ENCODE measurements at regions not wholly inside any gene's neighbourhood (a gene's known extent, or its start where the extent isn't known, plus 50 kb on each side); places are given as distances from the start of the nearest gene placed in this dataset.

- no peak overlapping the region for H3K27ac ChIP-seq (ENCODE audit: low read depth in 2 of 2, low read length in 2 of 2)
- H3K9ac ChIP-seq (ENCODE audit: low read depth in 1 of 2, low read length in 2 of 2) = no peak overlapping the region
Measured at GRCh38 chr1:98256700-98257099, 335.9 kb upstream of the DPYD start.

GRCh38 chr1:98253145-98253544 is 332.3 kb upstream of the DPYD start:
- Histone ChIP-seq H3K4me1 (ENCODE audit: control insufficient read depth in 2 of 2, insufficient read depth in 2 of 2, low read length in 2 of 2) (no peaks in the 10 kb centered on the region), H3K4me3 (ENCODE audit: low read length in 2 of 2) (no peak overlapping the region)

More at GRCh38 chr1:98256700-98257099, 335.9 kb upstream of the DPYD start:
- Histone ChIP-seq H3K9me3 (ENCODE audit: control insufficient read depth in 2 of 2, low read length in 2 of 2) (no peaks in the 10 kb centered on the region), H3K4me1 (ENCODE audit: control insufficient read depth in 2 of 2, insufficient read depth in 2 of 2, low read length in 2 of 2) (no peaks in the 10 kb centered on the region), H3K4me3 (ENCODE audit: low read length in 2 of 2) (no peak overlapping the region), H3K27me3 (ENCODE audit: control insufficient read depth in 2 of 2, insufficient read depth in 2 of 2, low read length in 2 of 2) (no peaks in the 10 kb centered on the region), H3K36me3 (ENCODE audit: control insufficient read depth in 2 of 2, insufficient read depth in 2 of 2, low read length in 2 of 2) (no peaks in the 10 kb centered on the region)

GRCh38 chr1:98251497-98251896 is 330.7 kb upstream of the DPYD start:
- no peaks in the 10 kb centered on the region for H3K27me3 ChIP-seq (ENCODE audit: control insufficient read depth in 2 of 2, insufficient read depth in 2 of 2, low read length in 2 of 2)
- no peak overlapping the region for H3K4me3 ChIP-seq (ENCODE audit: low read length in 2 of 2)
- H3K36me3 ChIP-seq (ENCODE audit: control insufficient read depth in 2 of 2, insufficient read depth in 2 of 2, low read length in 2 of 2) = no peaks in the 10 kb centered on the region
- no peaks in the 10 kb centered on the region for H3K4me1 ChIP-seq (ENCODE audit: control insufficient read depth in 2 of 2, insufficient read depth in 2 of 2, low read length in 2 of 2)
- no peak overlapping the region for H3K9ac ChIP-seq (ENCODE audit: low read depth in 1 of 2, low read length in 2 of 2)
- H3K9me3 ChIP-seq (ENCODE audit: control insufficient read depth in 2 of 2, low read length in 2 of 2) = no peaks in the 10 kb centered on the region
- H3K27ac ChIP-seq (ENCODE audit: low read depth in 2 of 2, low read length in 2 of 2) = no peak overlapping the region

More at GRCh38 chr1:98253145-98253544, 332.3 kb upstream of the DPYD start:
- Histone ChIP-seq H3K9ac (ENCODE audit: low read depth in 1 of 2, low read length in 2 of 2) (no peak overlapping the region), H3K36me3 (ENCODE audit: control insufficient read depth in 2 of 2, insufficient read depth in 2 of 2, low read length in 2 of 2) (no peaks in the 10 kb centered on the region), H3K27me3 (ENCODE audit: control insufficient read depth in 2 of 2, insufficient read depth in 2 of 2, low read length in 2 of 2) (no peaks in the 10 kb centered on the region), H3K9me3 (ENCODE audit: control insufficient read depth in 2 of 2, low read length in 2 of 2) (no peaks in the 10 kb centered on the region), H3K27ac (ENCODE audit: low read depth in 2 of 2, low read length in 2 of 2) (no peak overlapping the region)

GRCh38 chr1:98232678-98233077 is 311.8 kb upstream of the DPYD start:
- Histone ChIP-seq H3K27me3 (ENCODE audit: control insufficient read depth in 2 of 2, insufficient read depth in 2 of 2, low read length in 2 of 2) (no peaks in the 10 kb centered on the region), H3K27ac (ENCODE audit: low read depth in 2 of 2, low read length in 2 of 2) (no peak overlapping the region), H3K36me3 (ENCODE audit: control insufficient read depth in 2 of 2, insufficient read depth in 2 of 2, low read length in 2 of 2) (no peaks in the 10 kb centered on the region), H3K9me3 (ENCODE audit: control insufficient read depth in 2 of 2, low read length in 2 of 2) (no peaks in the 10 kb centered on the region), H3K9ac (ENCODE audit: low read depth in 1 of 2, low read length in 2 of 2) (no peak overlapping the region), H3K4me3 (ENCODE audit: low read length in 2 of 2) (no peak overlapping the region), H3K4me1 (ENCODE audit: control insufficient read depth in 2 of 2, insufficient read depth in 2 of 2, low read length in 2 of 2) (no peaks in the 10 kb centered on the region)

GRCh38 chr1:98222706-98223105 is 301.9 kb upstream of the DPYD start:
- H3K4me3 ChIP-seq (ENCODE audit: low read length in 2 of 2) = no peak overlapping the region
- no peak overlapping the region for H3K27ac ChIP-seq (ENCODE audit: low read depth in 2 of 2, low read length in 2 of 2)
- H3K4me1 ChIP-seq (ENCODE audit: control insufficient read depth in 2 of 2, insufficient read depth in 2 of 2, low read length in 2 of 2) = no peaks in the 10 kb centered on the region
- H3K9me3 ChIP-seq (ENCODE audit: control insufficient read depth in 2 of 2, low read length in 2 of 2) = no peaks in the 10 kb centered on the region
- no peaks in the 10 kb centered on the region for H3K36me3 ChIP-seq (ENCODE audit: control insufficient read depth in 2 of 2, insufficient read depth in 2 of 2, low read length in 2 of 2)
- no peaks in the 10 kb centered on the region for H3K27me3 ChIP-seq (ENCODE audit: control insufficient read depth in 2 of 2, insufficient read depth in 2 of 2, low read length in 2 of 2)
- H3K9ac ChIP-seq (ENCODE audit: low read depth in 1 of 2, low read length in 2 of 2) = no peak overlapping the region

- H3K36me3 ChIP-seq (ENCODE audit: control insufficient read depth in 2 of 2, insufficient read depth in 2 of 2, low read length in 2 of 2) = no peaks in the 10 kb centered on the region
- no peak overlapping the region for H3K27ac ChIP-seq (ENCODE audit: low read depth in 2 of 2, low read length in 2 of 2)
- no peaks in the 10 kb centered on the region for H3K4me1 ChIP-seq (ENCODE audit: control insufficient read depth in 2 of 2, insufficient read depth in 2 of 2, low read length in 2 of 2)
- no peaks in the 10 kb centered on the region for H3K9me3 ChIP-seq (ENCODE audit: control insufficient read depth in 2 of 2, low read length in 2 of 2)
- H3K9ac ChIP-seq (ENCODE audit: low read depth in 1 of 2, low read length in 2 of 2) = no peak overlapping the region
- no peak overlapping the region for H3K4me3 ChIP-seq (ENCODE audit: low read length in 2 of 2)
- H3K27me3 ChIP-seq (ENCODE audit: control insufficient read depth in 2 of 2, insufficient read depth in 2 of 2, low read length in 2 of 2) = no peaks in the 10 kb centered on the region
Measured at GRCh38 chr1:98221923-98222322, 301.1 kb upstream of the DPYD start.

- no peak overlapping the region for H3K4me3 ChIP-seq (ENCODE audit: low read length in 2 of 2)
- H3K9ac ChIP-seq (ENCODE audit: low read depth in 1 of 2, low read length in 2 of 2) = no peak overlapping the region
- H3K27ac ChIP-seq (ENCODE audit: low read depth in 2 of 2, low read length in 2 of 2) = no peak overlapping the region
- no peaks in the 10 kb centered on the region for H3K9me3 ChIP-seq (ENCODE audit: control insufficient read depth in 2 of 2, low read length in 2 of 2)
- no peaks in the 10 kb centered on the region for H3K36me3 ChIP-seq (ENCODE audit: control insufficient read depth in 2 of 2, insufficient read depth in 2 of 2, low read length in 2 of 2)
- H3K27me3 ChIP-seq (ENCODE audit: control insufficient read depth in 2 of 2, insufficient read depth in 2 of 2, low read length in 2 of 2) = no peaks in the 10 kb centered on the region
- H3K4me1 ChIP-seq (ENCODE audit: control insufficient read depth in 2 of 2, insufficient read depth in 2 of 2, low read length in 2 of 2) = no peaks in the 10 kb centered on the region
Measured at GRCh38 chr1:98217601-98218000, 296.8 kb upstream of the DPYD start.

GRCh38 chr1:98216304-98216703 is 295.5 kb upstream of the DPYD start:
- no peak overlapping the region for H3K27ac ChIP-seq (ENCODE audit: low read depth in 2 of 2, low read length in 2 of 2)
- H3K4me1 ChIP-seq (ENCODE audit: control insufficient read depth in 2 of 2, insufficient read depth in 2 of 2, low read length in 2 of 2) = no peaks in the 10 kb centered on the region
- no peaks in the 10 kb centered on the region for H3K36me3 ChIP-seq (ENCODE audit: control insufficient read depth in 2 of 2, insufficient read depth in 2 of 2, low read length in 2 of 2)
- H3K4me3 ChIP-seq (ENCODE audit: low read length in 2 of 2) = no peak overlapping the region
- no peaks in the 10 kb centered on the region for H3K27me3 ChIP-seq (ENCODE audit: control insufficient read depth in 2 of 2, insufficient read depth in 2 of 2, low read length in 2 of 2)
- H3K9ac ChIP-seq (ENCODE audit: low read depth in 1 of 2, low read length in 2 of 2) = no peak overlapping the region
- no peaks in the 10 kb centered on the region for H3K9me3 ChIP-seq (ENCODE audit: control insufficient read depth in 2 of 2, low read length in 2 of 2)

GRCh38 chr1:98211271-98211845 is 290.5 kb upstream of the DPYD start:
- H3K27ac ChIP-seq (ENCODE audit: low read depth in 2 of 2, low read length in 2 of 2) = no peak overlapping the region
- no peaks in the 10 kb centered on the region for H3K27me3 ChIP-seq (ENCODE audit: control insufficient read depth in 2 of 2, insufficient read depth in 2 of 2, low read length in 2 of 2)

GRCh38 chr1:98210563-98210962 is 289.7 kb upstream of the DPYD start:
- no peak overlapping the region for H3K9ac ChIP-seq (ENCODE audit: low read depth in 1 of 2, low read length in 2 of 2)
- H3K9me3 ChIP-seq (ENCODE audit: control insufficient read depth in 2 of 2, low read length in 2 of 2) = no peaks in the 10 kb centered on the region
- H3K27me3 ChIP-seq (ENCODE audit: control insufficient read depth in 2 of 2, insufficient read depth in 2 of 2, low read length in 2 of 2) = no peaks in the 10 kb centered on the region
- no peaks in the 10 kb centered on the region for H3K36me3 ChIP-seq (ENCODE audit: control insufficient read depth in 2 of 2, insufficient read depth in 2 of 2, low read length in 2 of 2)
- no peaks in the 10 kb centered on the region for H3K4me1 ChIP-seq (ENCODE audit: control insufficient read depth in 2 of 2, insufficient read depth in 2 of 2, low read length in 2 of 2)
- no peak overlapping the region for H3K27ac ChIP-seq (ENCODE audit: low read depth in 2 of 2, low read length in 2 of 2)
- H3K4me3 ChIP-seq (ENCODE audit: low read length in 2 of 2) = no peak overlapping the region

More at GRCh38 chr1:98211271-98211845, 290.5 kb upstream of the DPYD start:
- Histone ChIP-seq H3K36me3 (ENCODE audit: control insufficient read depth in 2 of 2, insufficient read depth in 2 of 2, low read length in 2 of 2) (no peaks in the 10 kb centered on the region), H3K9me3 (ENCODE audit: control insufficient read depth in 2 of 2, low read length in 2 of 2) (no peaks in the 10 kb centered on the region), H3K9ac (ENCODE audit: low read depth in 1 of 2, low read length in 2 of 2) (no peak overlapping the region), H3K4me3 (ENCODE audit: low read length in 2 of 2) (no peak overlapping the region), H3K4me1 (ENCODE audit: control insufficient read depth in 2 of 2, insufficient read depth in 2 of 2, low read length in 2 of 2) (no peaks in the 10 kb centered on the region)

- Histone ChIP-seq H3K36me3 (ENCODE audit: control insufficient read depth in 2 of 2, insufficient read depth in 2 of 2, low read length in 2 of 2) (no peaks in the 10 kb centered on the region), H3K27ac (ENCODE audit: low read depth in 2 of 2, low read length in 2 of 2) (no peak overlapping the region), H3K9ac (ENCODE audit: low read depth in 1 of 2, low read length in 2 of 2) (no peak overlapping the region), H3K4me1 (ENCODE audit: control insufficient read depth in 2 of 2, insufficient read depth in 2 of 2, low read length in 2 of 2) (no peaks in the 10 kb centered on the region), H3K4me3 (ENCODE audit: low read length in 2 of 2) (no peak overlapping the region), H3K27me3 (ENCODE audit: control insufficient read depth in 2 of 2, insufficient read depth in 2 of 2, low read length in 2 of 2) (no peaks in the 10 kb centered on the region), H3K9me3 (ENCODE audit: control insufficient read depth in 2 of 2, low read length in 2 of 2) (no peaks in the 10 kb centered on the region)
Measured at GRCh38 chr1:98210064-98210463, 289.2 kb upstream of the DPYD start.
